Bronchial epithelial cell (primary cell): ENCODE measurements at regions not wholly inside any gene's neighbourhood (a gene's known extent, or its start where the extent isn't known, plus 50 kb on each side); places are given as distances from the start of the nearest gene placed in this dataset.

Experiments
- DNase-seq: peaks from one replicate; pipeline ENCODE4 v3.0.0-alpha.2; 2010; ENCODE audit warnings: low read depth
- FAIRE-seq: peaks from 2 replicates; lab custom pipeline; 2011; peaks lifted over from hg19 to GRCh38; lab: Jason Lieb, UNC
- H3K27me3 ChIP-seq: 2 replicates; pipeline ENCODE4 v1.5.1; 2011; ENCODE audit warnings: low read length; ENCODE audit not compliant: control insufficient read depth, insufficient read depth
- H3K36me3 ChIP-seq: 2 replicates; pipeline ENCODE4 v1.5.1; 2011; ENCODE audit warnings: low read length; ENCODE audit not compliant: control insufficient read depth, insufficient read depth
- H3K4me3 ChIP-seq: 2 replicates; pipeline ENCODE4 v1.5.1; 2011; ENCODE audit warnings: mild to moderate bottlenecking, low read depth, low read length, control low read depth
- TF ChIP-seq, protein P1 (sequence below): IDR thresholded peaks from 2 replicates; pipeline ENCODE4 v1.5.1; 2011; ENCODE audit warnings: mild to moderate bottlenecking, moderate library complexity, low read length, control low read depth, inconsistent platforms; ENCODE audit not compliant: insufficient read depth, severe bottlenecking

DNA sequence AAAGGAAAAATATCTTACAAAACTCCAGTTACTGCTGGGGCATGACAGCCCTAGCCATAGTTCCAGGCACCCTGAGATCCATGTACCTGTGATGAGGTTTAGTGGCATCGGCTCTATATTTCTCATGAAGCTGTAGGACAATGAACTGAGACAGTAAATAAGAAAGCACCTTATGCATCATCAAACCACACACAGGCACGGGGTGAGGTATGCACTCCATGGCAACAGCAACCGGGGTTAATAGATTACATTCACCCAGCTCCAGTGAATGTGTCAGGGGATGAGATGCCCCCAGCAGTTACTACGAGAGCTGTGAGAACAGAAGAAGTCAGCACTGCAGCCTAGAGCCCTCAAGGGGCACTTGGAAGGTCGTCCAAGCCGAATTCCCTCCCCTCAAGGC is 162.0 kb upstream of the S1PR3 start:
- FAIRE-seq (no peak), DNase-seq (peak; percentile 23)
- TF ChIP-seq, protein P1, sequence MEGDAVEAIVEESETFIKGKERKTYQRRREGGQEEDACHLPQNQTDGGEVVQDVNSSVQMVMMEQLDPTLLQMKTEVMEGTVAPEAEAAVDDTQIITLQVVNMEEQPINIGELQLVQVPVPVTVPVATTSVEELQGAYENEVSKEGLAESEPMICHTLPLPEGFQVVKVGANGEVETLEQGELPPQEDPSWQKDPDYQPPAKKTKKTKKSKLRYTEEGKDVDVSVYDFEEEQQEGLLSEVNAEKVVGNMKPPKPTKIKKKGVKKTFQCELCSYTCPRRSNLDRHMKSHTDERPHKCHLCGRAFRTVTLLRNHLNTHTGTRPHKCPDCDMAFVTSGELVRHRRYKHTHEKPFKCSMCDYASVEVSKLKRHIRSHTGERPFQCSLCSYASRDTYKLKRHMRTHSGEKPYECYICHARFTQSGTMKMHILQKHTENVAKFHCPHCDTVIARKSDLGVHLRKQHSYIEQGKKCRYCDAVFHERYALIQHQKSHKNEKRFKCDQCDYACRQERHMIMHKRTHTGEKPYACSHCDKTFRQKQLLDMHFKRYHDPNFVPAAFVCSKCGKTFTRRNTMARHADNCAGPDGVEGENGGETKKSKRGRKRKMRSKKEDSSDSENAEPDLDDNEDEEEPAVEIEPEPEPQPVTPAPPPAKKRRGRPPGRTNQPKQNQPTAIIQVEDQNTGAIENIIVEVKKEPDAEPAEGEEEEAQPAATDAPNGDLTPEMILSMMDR = no peak
- Histone ChIP-seq H3K27me3 (no peaks in the 10 kb centered on the region), H3K36me3 (no peaks in the 10 kb centered on the region), H3K4me3 (no peak overlapping the region)

DNA sequence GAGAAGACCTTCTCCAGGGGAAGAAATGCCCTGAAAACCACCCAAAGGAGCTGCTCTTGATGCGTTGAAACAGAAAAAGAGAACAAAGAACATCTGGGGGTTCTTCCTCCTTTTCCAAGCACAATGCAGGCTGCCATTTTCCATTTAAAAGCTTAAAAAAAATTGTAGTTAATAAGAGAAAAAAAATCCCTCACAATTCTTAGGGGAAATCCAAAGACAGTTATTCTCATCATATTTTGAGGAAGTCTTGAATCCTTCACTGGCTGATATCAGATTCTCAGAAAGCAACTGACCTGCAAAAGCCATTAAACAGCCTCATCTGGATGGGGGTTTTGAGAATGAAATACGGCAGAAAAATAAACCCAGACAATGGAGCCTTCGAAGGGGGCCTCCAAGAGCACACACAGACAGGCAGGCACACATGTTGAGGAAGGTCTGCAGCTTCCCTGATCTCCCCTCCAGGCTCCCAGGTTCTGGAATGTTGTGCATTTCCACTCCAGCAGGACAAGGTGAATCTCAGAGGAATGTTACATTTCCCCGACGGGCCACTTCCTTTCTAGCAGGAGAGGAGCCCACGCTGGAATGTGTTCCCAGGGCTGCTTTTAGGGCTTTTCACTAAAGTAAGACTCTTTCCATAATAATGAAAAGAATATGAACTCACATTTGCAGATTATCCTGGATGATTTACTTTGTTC is 159.4 kb upstream of the S1PR3 start:
- FAIRE-seq = no peak
- H3K4me3 ChIP-seq = no peak overlapping the region
- H3K27me3 ChIP-seq = no peaks in the 10 kb centered on the region
- TF ChIP-seq, protein P1 = no peak
- no peak for DNase-seq
- no peaks in the 10 kb centered on the region for H3K36me3 ChIP-seq

DNA sequence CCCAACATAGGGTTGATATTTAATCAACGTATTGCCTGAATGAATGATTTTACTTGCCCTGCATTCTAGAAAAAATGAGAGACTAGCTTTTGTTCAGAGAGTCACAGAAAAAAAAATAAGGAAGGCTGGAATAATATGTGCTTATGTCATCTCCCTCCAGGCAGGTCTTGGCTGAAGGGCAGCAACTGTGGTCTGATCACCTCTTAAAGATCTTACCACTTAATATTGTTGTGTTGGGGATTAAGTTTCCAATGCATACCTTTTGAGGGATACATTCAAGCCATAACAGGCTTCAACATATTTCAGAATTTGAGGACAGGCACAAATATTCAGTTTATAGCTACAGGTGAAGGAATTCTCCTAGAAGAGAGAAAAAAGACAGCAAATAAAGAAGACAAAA is 157.3 kb upstream of the S1PR3 start:
- TF ChIP-seq, protein P1 = no peak
- no peak overlapping the region for H3K4me3 ChIP-seq
- FAIRE-seq (no peak), DNase-seq (peak; percentile 85)
- no peaks in the 10 kb centered on the region for H3K27me3 ChIP-seq
- no peaks in the 10 kb centered on the region for H3K36me3 ChIP-seq

DNA sequence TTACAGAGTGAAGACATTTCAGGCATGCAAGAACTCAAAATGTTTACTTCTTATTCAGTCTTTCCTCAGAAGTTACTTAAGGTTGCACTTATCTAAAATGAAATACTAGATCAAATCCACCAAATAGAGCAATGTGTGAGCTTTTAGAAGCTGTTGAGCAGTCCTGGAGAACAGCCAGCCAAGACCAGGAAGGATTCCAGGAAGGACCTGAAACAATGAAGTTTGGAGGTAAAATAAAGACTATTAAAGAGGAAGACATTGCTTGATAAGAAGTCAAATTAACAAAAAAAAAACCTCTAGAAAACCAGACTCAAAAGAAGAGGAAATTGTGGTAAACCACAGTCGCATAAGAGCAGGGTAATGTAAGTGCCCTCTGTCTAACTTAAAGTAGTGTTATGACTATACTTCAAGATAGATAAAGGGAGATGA is 156.2 kb upstream of the S1PR3 start:
- no peak overlapping the region for H3K4me3 ChIP-seq
- TF ChIP-seq, protein P1 = no peak
- no peaks in the 10 kb centered on the region for H3K27me3 ChIP-seq
- no peaks in the 10 kb centered on the region for H3K36me3 ChIP-seq
- FAIRE-seq = no peak
- peak; percentile 49 for DNase-seq

DNA sequence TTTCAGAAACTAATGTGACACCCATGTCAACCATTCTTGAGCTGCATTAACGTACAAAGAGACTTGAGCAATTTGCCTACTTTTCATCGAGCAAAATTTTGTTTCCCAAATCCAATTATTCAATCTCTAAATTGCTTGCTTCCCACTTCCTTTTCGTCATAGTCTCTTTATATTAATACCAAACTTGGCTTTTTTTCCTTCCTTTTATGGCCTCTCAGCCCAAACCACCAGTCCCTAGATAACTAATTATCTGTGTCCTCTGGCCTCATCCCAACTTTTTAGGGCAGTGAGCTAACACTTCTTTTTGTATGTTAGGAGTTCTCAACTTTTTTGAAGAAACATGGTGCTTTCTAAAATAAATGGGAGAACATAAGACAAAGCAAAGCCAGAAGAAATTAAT is 155.5 kb upstream of the S1PR3 start:
- FAIRE-seq = no peak

More for the DNA sequence above, 155.5 kb upstream of the S1PR3 start:
- TF ChIP-seq, protein P1 = no peak
- Histone ChIP-seq H3K27me3 (no peaks in the 10 kb centered on the region), H3K36me3 (no peaks in the 10 kb centered on the region), H3K4me3 (no peak overlapping the region)
- DNase-seq = no peak
